ENCODE measurements at regions not wholly inside any gene's neighbourhood (a gene's known extent, or its start where the extent isn't known, plus 50 kb on each side); places are given as distances from the start of the nearest gene placed in this dataset.

GRCh38 chr4:140277576-140277975, 95.9 kb upstream of the SCOC start:
- TF ChIP-seq GATA2 (IDR thresholded peaks at IDR 0.05; ENCODE audit: low read depth, low read length) (no peak), GATA3 (IDR thresholded peaks at IDR 0.05; ENCODE audit: low read depth, low read length) (no peak)

Data from SH-SY5Y (cell line).